SHP77 (cell line): ENCODE measurements at regions not wholly inside any gene's neighbourhood (a gene's known extent, or its start where the extent isn't known, plus 50 kb on each side); places are given as distances from the start of the nearest gene placed in this dataset.

Experiments used
- DNase-seq, 2 experiments: peaks; one replicate each; lab custom pipeline; 2025; lab: John Stamatoyannopoulos, UW

- no peak for DNase-seq
Observed at GRCh38 chr12:87930033-87930432, 99.2 kb downstream of the C12orf50 start.

DNA sequence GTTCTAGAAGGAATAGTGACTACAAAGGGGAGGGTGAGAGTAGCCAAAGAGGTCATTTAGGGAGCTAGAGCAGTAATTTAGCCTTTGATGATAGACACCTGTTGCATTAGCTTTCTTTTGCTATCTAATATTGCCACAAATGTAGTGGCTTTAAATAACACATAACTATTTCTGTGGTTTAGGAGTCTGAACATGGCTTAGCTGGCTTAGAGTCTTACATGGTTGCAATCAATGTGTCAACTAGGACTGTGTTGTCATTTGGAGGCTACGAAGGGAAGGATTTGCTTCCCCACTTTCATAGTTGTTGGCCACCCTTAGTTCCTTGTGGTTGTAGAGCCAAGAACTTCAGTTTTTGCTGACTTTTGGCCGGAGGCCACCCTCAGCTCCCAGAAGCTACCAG is 99.9 kb downstream of the C12orf50 start:
- DNase-seq, result no peak

GRCh38 chr12:87928031-87928430 is 101.2 kb downstream of the C12orf50 start:
- DNase-seq, result no peak

- no peak for DNase-seq
Observed at GRCh38 chr12:87925021-87925420, 104.2 kb downstream of the C12orf50 start.

GRCh38 chr12:87924149-87924548 is 105.1 kb downstream of the C12orf50 start:
- DNase-seq, result no peak

DNA sequence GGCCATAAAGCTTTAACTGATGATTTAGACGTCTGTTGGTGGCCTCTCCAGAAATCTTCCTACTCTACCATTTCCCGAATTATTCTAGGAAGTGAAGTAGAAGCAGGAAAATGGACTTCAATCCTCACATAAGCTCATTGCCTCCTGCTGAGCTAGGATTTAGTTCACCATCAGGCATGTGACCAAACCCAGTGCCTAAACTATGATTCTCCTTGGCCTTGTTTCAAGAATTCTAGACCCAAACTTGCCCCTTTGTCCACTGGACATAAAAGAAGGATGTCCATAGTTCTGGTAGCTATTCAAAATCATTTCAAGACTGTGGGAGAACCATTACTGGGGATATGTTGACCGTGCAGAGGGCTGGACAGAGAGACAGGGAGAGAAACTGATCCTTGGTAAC is 105.8 kb downstream of the C12orf50 start:
- DNase-seq, result no peak

DNA sequence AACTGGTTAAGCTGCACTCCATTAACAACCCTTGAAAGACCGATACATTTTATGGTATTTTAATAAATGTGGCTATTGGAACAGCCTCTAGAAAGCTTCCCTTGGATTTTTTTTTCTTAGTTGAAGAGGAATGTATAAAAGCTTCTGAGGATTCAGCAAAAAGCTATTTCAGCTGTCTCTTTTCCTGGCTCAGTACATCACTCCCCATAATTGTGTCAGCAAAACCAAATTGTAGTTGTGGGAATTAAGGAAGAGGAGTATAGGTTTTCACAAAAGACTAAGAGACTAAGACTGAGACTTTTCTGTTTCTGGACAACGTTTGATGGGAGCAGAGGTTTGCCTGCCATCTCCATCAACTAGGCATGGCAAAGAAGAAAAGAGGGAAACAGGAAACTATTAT is 106.5 kb downstream of the C12orf50 start:
- no peak for DNase-seq

GRCh38 chr12:87921621-87922020 is 107.6 kb downstream of the C12orf50 start:
- DNase-seq, result no peak

DNA sequence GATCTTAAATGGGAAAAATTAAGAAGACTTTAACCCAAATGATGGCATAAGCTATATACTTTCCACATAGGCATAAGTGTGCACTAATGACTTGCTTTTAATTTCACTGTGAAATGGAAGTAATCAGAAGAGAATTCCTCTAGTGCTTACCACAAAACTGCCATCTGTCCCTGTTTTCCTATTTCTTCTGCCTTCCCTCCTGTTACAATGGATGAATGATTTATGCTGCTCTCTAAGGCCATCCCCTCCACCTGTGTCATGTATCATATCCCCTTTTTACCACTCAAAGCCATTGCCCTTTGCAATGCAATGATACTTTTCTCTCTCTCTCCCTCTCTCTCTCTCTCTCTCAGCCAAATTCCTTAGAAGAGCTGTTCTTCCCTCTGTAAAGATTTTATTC is 109.1 kb downstream of the C12orf50 start:
- no peak for DNase-seq

DNA sequence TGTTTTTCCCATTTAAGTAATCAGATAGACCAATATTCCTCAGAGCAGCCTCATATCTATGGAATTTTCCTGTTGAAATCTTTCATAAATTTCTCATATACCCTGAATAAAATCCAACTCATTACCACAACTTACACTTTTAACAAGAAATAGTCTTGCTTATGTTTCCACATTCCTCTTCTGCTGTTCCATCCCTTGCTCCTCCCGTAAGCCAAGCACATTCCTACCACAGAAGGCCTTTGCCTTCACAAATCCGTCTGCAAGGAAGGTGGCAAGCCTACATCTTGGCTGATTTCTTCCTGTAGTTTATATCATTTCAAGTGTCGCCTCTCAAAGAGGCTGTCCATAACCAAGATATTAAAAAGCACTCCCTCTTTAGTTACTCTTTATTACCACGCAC is 127.7 kb downstream of the C12orf50 start:
- no peak for DNase-seq

GRCh38 chr12:87897662-87898061 is 131.5 kb downstream of the C12orf50 start:
- no peak for DNase-seq

- DNase-seq, result no peak
Observed at GRCh38 chr12:87883806-87884205, 145.4 kb downstream of the C12orf50 start.

DNA sequence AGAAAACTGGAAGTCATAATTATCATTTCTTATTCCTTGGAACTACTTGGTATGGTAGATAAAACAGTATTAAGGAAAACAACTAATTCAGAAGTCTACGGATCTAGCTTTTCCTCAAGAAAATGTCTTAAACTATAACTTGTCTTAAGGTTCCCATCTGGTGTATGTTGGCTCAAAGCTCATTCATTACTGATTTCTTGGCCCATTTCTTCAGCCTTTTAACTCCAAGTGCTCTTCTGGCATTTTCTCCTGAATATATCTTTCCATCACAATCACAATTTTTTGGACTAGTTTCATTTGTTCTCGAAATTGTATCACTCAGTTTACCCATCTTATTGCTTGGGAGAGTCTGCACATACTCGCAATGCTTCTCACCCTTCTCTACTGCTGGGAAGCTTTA is 150.1 kb downstream of the C12orf50 start:
- no peak for DNase-seq

DNA sequence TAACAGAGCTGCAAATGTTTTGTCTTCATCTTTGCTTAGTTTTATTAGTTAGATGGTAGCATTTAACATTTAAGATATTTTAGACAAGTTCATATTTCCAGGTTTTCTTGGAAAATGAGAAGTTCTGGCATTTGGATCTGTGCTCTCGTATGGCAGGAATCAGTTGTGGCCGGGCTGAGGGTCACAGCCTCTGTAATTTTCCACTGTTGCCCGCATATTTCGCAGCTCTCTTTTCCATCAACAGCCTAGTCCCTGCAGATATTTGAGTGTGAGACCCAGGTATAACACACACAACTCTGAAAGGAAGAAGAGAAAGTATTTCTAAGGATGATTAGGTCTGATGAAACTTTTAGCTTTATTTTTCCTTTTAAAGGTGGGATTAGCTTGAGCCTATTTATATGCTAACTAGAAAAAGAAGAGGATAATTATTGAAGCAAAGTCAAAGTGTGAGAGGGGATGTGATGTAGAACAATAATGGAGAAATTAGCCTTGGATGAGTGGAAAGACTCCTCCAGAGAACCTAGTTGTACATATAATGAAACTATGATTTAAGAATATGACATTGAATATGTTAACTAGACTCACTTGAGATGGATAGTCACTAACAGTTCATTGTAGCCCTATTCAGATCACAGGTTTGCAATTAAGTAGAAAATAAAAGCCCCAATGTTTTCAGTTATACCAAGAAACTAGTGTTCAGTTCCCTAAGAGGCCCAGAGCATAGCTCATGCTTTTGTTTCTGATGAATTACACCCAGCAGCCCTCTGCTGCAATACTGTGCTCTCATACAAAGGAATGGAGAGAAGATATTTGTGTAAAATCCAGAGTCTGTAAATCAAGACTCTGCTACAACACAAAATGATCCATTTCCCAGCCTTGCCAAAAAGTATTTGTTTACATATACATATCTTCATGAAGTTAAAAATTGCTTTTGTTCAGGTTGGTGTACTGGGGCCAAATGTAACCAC is 158.4 kb downstream of the C12orf50 start:
- DNase-seq, result no peak

GRCh38 chr12:87870061-87870460 is 159.1 kb downstream of the C12orf50 start:
- DNase-seq, result no peak

DNA sequence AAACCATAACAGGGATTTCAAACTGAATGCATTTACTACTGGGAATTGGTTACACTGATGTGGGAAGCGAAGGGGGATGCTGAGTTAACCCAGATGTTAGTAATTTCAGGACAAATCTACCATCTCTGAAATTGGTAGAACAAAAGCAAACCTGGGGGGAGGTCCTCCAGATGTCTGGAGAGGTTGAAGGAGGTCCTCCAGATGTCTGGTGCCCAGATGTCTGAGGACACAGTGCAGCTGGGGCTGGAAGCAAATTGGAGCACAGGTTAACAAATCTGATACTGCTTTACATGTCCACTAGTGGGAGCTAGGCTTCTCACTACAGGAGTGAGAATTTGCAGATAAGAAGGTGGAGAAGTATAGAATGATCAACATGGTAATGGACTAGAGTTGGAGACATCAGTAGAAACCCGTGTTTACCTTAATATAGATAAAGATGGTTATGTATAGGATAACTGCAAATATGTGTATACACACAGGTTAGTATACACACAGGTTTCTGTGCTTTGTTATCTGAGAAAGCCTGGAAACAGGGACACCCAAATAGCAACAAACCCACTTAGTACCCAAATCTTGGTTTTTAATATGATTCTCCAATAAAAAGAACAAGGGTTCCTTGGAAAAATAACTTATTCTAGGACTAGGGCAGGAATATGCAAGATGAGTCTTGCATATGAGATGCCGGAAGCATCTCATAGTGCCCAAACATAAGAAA is 162.5 kb downstream of the C12orf50 start:
- DNase-seq, result peak in 1 of 2 experiments; percentile 24

DNA sequence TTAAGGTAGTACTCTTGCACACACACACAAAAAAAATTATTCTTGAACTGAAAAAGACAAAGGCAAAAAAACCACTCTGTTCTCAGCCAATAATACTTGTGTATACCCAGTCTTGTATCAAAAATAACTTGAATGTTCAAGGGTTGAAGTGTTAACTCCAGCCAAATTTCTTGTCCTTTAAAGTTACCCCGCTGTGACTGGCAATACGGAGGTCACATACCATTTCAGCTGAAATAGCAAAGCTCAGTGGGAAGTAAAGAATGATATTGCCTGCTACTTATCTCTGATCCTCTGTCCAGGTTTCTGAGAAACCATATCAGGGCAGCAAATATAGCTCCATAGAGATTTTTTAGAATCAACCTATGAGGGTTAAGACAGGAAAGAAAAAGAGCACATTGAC is 167.4 kb downstream of the C12orf50 start:
- no peak for DNase-seq

DNA sequence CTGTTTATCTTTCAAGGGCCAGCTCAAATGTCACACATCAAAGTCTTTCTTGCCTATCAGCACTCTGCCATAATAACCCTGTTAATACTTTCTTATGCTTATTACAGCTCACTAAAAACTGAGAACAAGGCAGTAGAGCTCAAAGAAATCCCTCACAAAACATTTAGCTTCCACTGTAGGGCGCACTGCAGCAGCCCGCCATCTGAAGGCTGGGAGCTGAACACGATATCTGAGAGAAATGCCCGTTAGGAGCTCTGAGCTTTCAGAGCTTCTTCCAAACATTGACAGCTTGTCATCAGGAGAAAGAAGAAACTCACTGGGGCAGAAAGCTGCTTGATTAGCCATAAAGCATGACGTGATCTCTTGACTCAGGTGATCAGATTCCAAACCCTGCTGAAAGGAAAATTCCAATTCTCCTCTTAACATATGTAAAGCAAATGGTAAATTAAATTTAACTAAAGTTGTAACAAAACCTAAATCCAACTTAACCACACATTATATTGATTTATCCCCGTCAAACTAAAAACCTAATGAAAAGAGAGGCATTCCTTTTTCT is 175.7 kb downstream of the C12orf50 start:
- no peak for DNase-seq

DNA sequence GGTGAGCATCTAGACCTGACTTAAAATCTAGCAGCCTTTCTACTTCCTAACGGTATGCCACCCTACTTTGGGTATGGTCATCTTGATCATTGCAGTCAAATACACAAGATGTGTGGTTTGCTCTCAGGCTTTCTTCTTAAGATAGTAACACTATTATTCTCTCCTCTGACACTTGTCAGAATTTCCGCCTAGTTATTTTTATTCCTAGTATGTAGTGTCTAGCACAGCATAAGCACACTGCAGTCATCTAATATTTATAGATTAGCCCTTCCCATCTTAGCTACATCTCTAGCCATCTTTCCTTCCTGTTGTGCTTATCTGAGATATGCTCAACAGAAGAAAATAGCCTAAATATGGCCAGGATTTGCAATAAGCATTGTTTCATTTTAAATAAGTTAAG is 180.1 kb downstream of the C12orf50 start:
- no peak for DNase-seq

- peak; percentile 35 to 38 for DNase-seq
Observed at GRCh38 chr12:87848248-87848868, 180.8 kb downstream of the C12orf50 start.

- DNase-seq, result no peak
Observed at GRCh38 chr12:87847147-87847546, 182.1 kb downstream of the C12orf50 start.

DNA sequence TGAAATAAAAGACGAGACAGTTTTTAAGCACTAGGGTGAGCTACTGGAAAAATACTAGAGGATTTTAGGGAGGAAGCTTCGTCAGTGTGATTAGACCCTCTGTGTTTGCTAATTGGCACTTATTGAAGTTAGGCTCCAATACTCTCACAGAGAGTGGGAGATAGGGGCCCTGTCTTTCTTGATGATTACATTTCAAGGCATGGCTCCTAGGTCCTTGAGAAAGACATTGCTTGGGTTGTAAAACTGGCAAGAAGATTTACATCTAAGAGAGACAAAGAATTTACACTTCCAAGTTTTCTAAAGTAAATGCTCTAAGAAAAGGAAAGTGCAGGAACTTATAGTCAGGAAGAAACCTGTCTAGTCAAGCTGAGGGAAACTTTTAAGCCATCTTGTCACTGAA is 183.2 kb downstream of the C12orf50 start:
- DNase-seq, result no peak
